Cardiac septum (tissue), 1 donor: ENCODE measurements at regions not wholly inside any gene's neighbourhood (a gene's known extent, or its start where the extent isn't known, plus 50 kb on each side); places are given as distances from the start of the nearest gene placed in this dataset.

Source experiments
- DNase-seq: peaks from one replicate; pipeline ENCODE4 v3.0.0-alpha.2; 2020; ENCODE audit warnings: low spot score
- intact Hi-C: fragments of 100-400 bp; cut with DNase I; formaldehyde crosslinking; loops from one replicate; pipeline ENCODE4 v1.14.0; 2022
- donor health status: DM: no; HTN: no; CAD: no.

DNA sequence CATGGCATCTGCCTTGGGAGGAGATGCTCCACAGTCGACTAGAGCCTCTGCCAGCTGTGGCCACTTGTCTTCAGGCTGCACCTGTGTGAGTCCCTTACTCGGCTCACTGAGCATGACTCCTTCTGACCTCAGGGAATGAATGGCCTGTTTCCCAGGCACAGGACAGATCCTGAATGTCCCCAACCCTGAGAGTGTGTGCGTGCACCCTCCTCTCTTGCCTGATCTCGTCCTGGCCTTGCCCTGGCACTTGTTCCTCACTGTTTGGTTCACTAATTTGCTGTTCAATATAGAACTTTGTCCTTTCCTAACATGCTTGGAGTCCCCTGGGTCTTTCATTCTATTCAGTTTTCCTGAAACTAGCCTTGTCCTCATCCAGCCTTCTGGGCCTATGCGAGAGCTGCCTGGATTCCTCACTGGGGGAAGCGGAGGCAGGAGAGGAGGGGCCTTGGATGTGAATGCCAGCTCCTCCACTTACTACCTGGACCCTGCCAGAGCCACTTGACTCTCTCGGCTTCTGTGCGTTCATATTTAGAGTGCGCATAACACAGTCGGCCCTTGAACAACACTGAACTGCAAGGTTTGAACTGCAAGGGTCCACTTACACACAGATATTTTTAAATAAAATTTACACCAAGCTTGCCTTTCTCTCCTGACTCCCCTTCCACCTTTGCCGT is 184.8 kb downstream of the ACKR3 start:
- intact Hi-C loops: no loop called here
- DNase-seq: no peak

DNA sequence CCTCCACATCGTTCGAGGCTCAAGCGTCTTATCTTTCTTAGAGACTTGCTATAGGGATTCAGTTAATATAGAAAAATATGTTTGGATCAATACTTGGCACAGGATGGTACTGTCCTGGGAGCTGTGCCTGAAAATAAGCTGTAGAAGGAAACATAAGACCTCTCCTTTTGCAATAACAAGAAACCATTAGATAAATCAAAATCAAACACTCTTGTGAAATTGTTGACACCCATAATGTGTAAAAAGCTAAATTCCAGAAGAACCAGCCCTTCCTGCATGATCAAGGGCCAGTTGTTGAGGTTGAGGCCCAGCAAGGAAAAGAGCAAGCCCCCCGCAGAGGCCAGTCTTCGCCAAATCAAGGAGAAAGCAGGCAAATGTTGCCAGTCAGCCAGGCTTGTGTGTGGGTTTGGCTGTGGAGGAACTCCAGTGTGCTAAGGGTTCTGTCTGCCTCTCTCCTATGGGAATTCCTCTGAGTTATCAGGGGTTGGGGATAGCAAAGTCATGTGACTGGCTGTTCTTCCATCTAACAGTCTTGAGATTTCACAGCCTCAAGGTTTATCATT is 185.7 kb downstream of the ACKR3 start:
- intact Hi-C loops: no loop called here
- no peak for DNase-seq

DNA sequence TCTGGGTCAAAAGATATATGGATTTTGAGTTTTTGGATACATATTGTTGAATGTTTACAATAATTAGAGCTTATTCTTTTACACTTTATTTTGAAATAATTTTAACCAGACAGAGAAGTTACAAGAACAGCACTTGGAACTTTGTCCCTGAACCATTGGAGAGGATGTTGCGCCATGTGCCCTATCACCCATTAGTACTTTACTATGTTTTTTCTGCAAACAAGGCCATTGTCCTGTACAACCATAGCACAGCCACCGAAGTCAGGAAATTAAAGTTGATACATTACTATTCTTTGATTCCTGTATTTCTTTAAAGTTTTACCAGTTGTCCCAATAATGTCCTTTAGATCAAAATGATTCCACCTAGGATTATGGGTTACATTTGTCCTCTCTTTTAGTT is 188.8 kb downstream of the ACKR3 start:
- intact Hi-C loops: no loop called here
- DNase-seq: no peak

DNA sequence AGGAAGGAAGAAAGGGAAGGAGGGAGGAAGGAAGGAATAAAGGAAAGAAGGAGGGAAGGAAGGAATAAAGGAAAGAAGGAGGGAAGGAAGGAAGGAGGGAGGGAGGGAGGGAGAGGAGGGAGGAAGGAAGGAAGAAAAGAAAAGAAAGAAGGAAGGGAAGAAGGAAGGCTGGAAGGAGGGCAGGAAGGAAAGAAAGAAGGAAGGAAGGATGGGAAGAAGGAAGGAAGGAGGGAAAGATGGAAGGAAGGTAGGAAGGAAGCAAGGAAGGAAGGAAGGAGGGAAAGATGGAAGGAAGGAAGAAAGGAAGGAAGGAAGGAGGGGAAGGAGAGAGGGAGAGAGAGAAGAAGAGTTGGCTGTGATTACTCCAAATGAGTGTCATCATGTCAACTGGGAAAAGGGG is 190.6 kb downstream of the ACKR3 start:
- intact Hi-C loops: no loop called here
- DNase-seq: no peak

DNA sequence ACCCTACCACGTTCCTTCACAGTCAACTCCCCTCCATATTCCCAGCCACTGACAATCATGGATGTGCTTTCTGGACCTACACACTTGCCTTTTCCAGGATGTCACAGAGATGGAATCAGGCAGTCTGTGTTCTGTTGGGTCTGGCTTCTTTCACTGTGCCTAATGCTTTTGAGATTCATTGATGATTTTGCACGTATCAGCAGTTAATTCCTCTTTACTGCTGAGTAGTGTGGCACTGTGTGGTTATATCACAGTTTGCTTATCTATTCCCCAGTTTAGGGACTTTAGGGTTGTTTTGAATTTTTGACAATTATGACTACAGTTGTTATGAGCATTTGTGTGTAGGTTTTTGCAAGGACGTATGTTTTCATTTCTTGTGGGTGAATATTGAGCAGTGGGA is 191.7 kb downstream of the ACKR3 start:
- DNase-seq: no peak
- intact Hi-C loops: no loop called here

DNA sequence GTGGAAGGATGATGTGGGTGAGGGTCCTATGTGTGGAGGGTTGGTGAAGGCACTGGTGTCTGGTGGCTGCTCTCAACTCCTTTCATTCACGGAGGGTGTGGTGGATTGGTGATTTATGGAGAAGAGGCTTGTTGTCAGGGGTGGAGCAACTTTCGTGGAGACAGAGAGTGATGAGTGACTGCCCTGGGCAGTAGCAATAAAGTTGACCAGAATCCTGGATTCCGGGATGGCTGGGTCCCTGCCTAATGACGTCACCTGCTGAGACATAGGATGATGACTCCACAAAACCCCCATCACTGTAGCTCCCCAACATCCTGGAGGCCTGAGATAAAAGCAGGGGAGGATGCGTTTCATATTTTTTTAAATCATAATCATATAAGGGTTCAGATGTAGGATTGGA is 193.0 kb downstream of the ACKR3 start:
- DNase-seq: no peak

DNA sequence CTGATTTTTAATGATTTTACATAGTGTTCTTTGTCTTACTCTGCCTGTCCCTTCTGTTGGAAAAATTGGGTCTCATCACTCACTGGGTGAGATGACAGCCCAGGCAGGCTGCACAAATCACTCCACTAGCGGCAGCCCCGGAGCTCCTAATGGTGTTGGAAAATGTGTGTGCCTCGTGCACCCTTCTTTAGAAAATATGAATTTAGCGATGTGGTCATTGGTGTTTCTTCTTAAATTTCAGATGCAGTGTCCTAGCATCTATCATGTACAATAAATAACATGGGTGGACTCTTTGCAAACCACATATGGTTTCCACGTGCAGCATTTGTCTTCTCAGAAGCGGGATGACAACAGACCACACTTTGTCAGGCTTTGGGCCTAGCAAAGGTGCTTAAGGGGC is 194.2 kb downstream of the ACKR3 start:
- intact Hi-C loops: no loop called here
- DNase-seq: peak; percentile 53

More for the DNA sequence above, 193.0 kb downstream of the ACKR3 start:
- intact Hi-C loops: no loop called here

DNA sequence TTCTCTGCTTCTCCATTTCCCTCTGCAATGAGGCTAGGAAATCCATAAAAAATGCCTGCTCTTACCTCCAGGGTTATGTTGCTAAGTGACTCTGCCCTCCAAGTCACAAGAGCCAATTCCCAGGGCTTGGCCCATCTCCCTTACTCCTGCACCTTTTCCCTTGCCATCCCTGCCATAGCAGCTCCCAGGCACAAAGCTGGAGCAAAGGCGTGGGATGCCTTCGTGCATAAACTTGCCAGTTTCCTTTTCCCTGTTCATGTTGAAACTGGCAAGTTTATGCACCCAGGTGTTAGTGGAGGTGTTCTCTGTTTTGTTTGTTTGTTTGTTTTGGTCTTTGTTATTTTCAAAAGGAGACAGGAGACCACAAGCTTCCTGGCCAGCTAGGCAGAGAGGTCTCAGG is 195.1 kb downstream of the ACKR3 start:
- intact Hi-C loops: no loop called here
- DNase-seq: peak; percentile 50

DNA sequence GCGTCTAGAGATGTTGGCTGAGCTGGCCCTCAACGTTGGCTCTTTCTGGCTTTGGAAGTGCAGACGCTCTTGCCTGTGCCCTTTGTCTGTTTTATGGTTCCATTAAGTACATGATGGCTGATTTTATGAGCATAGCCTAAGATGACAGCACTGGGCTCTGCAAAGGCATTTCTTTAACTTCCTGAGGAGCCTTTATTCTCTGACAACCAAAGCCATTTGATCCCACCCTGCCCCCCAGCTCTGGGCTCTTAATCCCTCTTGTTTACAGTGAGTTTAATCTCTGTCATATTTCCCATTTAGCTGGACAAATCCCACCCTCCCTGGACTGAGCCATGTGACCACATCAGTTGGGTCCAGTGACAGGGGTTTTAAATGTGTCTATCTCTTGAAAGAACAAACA is 195.9 kb downstream of the ACKR3 start:
- DNase-seq: peak; percentile 31
- intact Hi-C loops: no loop called here

DNA sequence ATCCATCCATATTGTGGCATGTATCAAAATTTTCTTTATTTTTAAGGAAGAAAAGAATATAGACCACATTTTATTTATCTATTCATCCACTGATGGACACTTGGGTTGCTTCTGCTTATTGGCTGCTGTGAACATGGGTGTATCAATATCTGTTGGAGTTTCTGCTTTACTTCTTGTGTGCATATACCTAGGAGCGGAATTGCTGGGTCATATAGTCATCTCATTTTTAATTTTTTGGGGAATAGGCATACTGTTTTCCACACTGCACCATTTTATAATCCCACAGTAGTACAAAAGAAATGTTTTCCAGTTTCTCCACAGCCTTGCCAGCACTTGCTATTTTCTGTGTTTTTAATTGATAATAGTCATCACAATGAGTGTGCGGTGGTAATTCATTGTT is 197.2 kb downstream of the ACKR3 start:
- intact Hi-C loops: no loop called here
- DNase-seq: no peak

DNA sequence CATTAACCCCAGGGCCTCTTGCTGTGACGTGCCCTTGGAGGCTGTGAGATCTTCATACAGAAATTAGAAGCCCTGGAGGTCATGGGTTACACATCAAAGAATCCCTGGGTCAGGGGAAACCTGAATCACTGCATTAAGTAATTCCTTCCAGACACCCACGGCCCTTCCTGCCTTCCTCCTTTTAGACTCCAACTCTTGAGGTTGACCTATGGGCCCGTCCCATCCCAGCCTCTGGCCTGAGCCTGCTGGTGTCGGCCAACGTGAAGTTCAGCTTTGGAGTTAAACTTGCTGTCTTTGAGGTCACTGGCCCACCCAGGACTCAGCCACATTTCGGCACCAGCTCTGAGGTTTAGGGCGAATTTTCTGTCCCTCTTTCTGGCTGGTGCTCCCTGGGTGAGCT is 198.3 kb downstream of the ACKR3 start:
- peak; percentile 55 for DNase-seq
- intact Hi-C loops: no loop called here

DNA sequence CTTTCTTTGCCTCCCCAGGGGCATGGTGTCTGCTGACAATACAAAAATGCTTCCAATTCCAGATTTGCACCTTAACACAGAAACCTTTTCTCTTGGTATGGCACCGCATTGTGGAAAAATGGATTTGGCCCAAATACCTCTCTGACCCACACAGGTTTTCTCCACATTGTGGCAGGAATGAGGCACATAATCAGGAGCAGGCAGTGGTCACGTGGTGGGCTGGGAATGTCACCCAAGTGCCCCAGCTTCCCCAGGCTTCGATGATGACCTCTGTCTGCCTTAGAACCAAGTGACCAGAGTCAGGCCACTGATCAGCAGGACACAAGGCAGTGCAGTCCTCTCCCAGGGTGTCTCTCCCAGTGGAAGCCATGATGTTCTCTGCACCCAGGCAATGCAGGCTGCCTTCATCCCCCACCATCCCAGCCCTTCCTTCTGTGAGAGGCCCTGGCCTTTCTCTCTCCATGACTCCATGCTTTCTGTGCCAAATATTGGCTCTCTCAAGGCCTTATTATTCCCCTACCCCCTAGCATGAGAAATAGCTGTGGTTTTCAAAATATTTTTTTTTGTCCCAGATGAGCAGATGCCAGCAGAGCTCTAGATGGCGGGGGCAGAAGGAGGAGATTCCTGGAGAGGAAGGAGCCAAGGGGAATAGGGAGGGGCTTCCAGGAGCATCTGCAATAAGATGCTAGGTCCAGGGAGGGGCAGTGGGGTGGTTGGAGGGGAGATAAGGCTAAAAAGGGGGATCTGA is 198.9 kb downstream of the ACKR3 start:
- intact Hi-C loops: no loop called here
- peak; percentile 19 for DNase-seq

DNA sequence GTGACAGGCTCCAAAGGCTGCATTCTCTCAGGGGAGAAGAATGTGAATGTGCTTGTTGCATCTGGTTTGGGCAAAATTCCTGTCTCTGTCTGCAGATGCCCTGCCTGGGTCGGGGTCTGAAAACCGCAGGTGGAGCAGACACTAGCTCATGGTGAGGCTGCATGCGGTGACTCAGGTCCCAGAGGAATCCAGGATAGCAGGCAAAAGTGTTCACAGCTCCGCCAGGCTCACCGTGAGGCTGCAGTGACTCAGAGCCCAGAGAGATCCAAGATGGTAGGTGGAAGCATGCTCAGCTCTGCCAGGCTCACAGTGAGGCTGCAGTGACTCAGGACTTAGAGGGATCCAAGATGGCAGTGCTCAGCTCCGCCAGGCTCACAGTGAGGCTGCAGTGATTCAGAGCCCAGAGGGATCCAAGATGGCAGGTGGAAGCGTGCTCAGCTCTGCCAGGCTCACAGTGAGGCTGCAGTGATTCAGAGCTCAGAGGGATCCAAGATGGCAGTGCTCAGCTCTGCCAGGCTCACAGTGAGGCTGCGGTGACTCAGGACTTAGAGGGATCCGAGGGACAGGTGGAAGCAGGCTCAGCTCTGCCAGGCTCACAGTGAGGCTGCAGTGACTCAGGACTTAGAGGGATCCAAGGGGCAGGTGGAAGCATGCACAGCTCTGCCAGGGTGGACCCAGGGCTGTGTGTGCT is 200.5 kb downstream of the ACKR3 start:
- no peak for DNase-seq
- intact Hi-C loops: no loop called here

DNA sequence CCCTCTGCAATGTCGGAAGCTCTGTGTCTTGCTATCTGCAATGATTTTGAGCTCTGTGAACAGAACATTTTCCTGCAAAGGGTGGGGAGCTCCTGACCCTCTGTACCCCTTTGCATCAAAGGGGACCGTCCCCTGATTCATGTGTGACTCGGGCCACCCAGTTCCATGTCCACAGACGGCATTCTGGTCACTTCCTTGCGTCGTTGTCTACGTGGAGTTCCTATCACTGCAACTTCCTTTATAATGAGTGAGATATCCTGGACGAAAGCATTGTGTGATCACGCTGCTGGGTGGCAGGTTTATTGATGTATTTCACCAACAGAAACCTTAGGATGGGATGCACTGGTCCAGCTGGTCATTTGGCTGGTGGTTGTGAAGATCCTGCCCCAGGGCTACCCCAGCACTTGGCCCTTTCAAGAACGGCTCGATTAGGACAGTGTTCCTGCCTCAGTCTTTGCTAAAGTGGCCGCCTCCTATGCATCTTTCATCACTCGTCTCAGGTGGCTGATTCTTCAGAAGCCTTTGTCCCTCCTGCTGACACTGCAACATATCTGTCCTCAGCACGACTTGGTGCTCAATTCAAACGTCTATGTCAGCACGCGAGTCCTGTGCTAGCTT is 202.7 kb downstream of the ACKR3 start:
- intact Hi-C loops: no loop called here
- no peak for DNase-seq

DNA sequence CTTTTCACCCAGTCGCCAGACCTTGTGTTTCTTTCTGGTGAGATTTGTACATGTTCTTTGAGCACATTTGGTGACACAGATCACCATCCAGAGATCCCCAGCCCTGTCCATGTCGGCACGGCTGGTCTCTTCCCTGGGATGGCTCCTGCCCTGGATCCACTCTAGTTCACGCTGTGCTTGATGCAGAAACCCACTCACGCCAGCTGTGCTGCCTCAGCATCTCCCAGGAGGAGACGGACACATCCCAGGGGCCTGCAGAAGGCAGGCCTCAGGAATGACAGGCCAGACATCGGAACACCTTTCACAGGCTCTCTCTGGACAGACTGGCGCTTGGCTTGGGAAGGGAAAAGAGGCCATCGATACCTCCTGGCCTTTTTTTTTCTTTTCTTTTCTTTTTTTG is 203.6 kb downstream of the ACKR3 start:
- intact Hi-C loops: no loop called here

DNA sequence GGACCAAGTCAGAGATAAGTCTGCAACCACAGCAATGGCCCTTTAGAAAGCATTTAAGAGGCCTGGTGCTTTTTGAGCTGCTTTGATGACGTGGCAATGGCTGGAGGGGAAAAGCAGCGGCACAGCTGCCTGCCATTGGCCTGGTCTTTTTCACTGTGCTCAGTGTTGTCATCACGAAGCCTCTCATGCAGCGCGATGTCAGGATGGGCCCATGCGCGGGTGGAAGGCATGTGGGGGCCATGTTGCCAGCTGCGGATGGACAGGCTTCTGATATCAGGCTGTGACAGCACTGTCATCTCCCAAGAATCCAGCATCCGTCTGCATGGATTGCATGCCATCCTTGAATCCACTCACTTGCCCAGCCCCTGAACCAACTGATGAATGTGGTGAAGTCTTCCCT is 204.5 kb downstream of the ACKR3 start:
- no peak for DNase-seq
- intact Hi-C loops: no loop called here

More for the DNA sequence above, 203.6 kb downstream of the ACKR3 start:
- DNase-seq: no peak

DNA sequence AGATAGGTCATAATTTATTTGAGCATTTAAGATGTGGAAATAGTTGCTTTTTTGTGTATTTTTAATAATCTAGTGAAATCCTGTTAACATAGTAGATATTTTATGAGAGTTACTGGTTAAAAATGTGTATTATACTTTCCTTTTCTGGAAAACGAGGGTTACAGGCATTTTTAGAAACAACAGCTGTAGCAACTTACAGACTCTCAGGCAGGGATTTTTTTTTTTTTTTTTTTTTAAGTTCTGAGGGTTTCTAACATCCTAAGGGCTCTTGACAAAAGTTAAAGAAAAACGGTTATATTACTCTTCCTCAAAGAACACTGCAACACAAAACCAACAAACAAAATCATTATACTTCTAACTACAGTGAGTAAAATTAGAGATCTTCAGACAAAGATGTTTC is 205.9 kb downstream of the ACKR3 start:
- intact Hi-C loops: no loop called here
- no peak for DNase-seq

DNA sequence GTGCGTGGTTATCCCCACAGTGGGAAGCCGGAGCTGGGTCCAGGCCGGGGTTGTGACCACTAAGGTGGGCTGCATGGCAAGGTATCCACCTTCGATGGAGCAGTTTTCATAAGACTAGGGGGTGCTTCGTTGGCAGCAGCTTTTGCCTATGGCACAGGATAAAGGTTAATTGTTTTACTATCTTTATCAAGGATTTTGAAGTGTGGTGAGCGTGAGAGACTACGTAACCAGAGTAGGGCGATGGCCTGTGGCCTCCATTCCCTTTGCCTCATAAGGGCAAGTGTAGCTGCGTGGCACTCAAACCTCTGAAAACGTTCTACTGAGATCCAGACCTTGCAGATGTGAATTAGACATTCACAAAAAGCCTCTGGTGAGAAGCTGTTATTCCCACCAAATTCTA is 206.6 kb downstream of the ACKR3 start:
- intact Hi-C loops: no loop called here

DNA sequence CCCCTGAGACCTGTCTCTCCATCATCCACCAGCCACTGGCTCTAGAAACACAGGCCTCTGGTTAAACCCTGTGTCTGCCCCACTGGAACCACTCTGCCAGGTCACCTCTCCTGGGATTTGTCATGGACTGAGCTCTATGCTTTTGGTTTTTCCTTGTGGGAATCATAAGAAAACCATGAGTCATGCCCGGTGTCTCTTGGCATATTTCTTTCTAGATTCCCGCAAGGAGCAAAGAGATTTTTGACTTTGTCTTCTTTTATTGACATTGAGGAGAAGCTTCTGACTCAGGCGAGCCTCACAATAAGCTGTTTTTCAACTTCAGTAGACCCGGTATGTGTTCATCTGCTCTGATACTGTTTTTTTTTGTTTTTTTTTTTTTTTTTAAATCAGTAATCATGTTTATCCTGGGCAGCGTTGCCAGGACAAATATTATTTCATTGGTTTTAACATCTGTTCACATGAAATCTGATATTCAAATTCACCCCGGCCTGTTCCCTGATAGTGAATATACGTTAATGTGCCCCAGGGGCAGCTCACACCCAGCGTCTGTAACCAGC is 207.1 kb downstream of the ACKR3 start:
- intact Hi-C loops: no loop called here
- no peak for DNase-seq

More for the DNA sequence above, 206.6 kb downstream of the ACKR3 start:
- no peak for DNase-seq

DNA sequence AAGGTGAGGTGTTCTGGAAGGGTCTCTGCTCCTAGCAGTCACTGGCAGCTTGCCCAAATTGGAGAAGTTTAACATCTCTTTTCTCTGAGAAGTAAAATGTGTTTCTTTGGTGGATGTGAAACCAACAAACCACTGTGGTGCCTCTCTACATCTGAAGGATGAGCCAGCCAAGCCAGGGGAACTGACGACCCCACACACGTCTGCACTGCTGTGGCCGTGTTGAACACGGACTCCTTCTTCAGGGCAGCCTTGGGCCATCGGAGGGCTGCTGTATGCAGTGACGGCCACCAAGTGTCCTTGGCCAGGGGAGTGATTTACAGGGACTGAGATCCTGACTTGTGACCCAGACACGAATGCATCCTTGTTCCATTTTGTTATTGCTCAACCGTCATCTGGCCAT is 207.8 kb downstream of the ACKR3 start:
- intact Hi-C loops: no loop called here
- DNase-seq: no peak
